Posterior cingulate gyrus (tissue), 11 donors: ENCODE measurements at regions not wholly inside any gene's neighbourhood (a gene's known extent, or its start where the extent isn't known, plus 50 kb on each side); places are given as distances from the start of the nearest gene placed in this dataset.

Experiments
- DNase-seq, 10 donors: peaks; one replicate each; pipeline versions ENCODE4 v3.0.0 to v3.0.0-alpha.2; 2020 to 2021; ENCODE audit warnings: mixed read lengths in 3 of 10
- intact Hi-C: fragments of 100-400 bp; cut with DNase I; formaldehyde crosslinking; loops from one replicate; pipeline ENCODE4 v1.15.1; 2023

DNA sequence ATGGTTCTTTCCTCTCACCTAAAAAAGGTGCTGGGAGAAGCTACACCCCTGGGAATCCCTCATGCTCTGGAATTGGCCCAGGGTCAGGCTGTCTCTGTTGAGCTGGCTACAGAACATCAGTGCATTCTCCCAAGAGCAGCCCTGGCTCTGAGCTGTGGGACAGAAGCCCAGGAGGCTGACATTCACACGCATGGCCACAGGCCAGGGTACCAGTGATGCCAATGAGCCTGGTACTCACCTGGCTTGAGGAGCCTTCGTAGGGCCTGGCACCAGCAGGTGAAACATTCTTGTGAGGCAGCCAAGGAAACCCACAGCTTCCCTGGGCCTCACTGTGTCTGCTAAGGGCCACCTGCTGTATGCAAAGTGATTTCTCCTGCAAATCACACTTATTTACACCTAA is 121.7 kb upstream of the CCL2 start:
- peak in 2 of 10 donors; percentile 16 to 85 for DNase-seq
- intact Hi-C loops, result no loop called here

GRCh38 chr17:34135841-34136240 is 119.2 kb upstream of the CCL2 start:
- DNase-seq, result no peak
- intact Hi-C loops, result no loop called here

DNA sequence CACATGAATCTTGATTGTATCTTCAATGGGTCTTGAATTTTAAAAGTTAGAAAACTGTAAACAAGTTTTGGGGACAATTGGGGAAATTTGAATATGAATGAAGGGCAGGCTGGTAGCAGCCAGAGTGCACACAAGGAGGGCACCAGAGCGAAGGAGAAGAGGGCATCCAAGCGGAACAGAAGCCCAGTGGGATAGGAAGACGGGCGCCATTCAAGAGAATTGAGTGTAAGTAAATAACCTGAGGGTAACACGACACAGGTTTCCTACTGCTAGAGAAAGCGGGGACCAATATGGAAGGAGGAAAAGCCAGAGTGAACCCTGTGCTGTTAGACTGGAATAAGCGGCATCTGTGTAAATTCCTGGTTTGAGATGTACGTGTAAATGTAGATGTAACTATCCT is 115.1 kb upstream of the CCL2 start:
- intact Hi-C loops, result loop anchor here (5.0 kb wide), 1 partner anchor 213 kb away; no protein-coding TSS in a partner anchor
- DNase-seq, result no peak

- intact Hi-C loops, result loop anchor here (5.0 kb wide), 1 partner anchor 214 kb away; no protein-coding TSS in a partner anchor
- no peak for DNase-seq
Measured at GRCh38 chr17:34141590-34141989, 113.5 kb upstream of the CCL2 start.

- DNase-seq, result no peak
- intact Hi-C loops, result loop anchor here (5.0 kb wide), 1 partner anchor 216 kb away; no protein-coding TSS in a partner anchor
Measured at GRCh38 chr17:34143430-34143829, 111.7 kb upstream of the CCL2 start.

GRCh38 chr17:34146440-34147043 is 108.5 kb upstream of the CCL2 start:
- intact Hi-C loops, result loop anchor here (5.0 kb wide), 1 partner anchor 369 kb away; no protein-coding TSS in a partner anchor
- DNase-seq, result peak in 8 of 10 donors; percentile 41 to 89 (median 50)

DNA sequence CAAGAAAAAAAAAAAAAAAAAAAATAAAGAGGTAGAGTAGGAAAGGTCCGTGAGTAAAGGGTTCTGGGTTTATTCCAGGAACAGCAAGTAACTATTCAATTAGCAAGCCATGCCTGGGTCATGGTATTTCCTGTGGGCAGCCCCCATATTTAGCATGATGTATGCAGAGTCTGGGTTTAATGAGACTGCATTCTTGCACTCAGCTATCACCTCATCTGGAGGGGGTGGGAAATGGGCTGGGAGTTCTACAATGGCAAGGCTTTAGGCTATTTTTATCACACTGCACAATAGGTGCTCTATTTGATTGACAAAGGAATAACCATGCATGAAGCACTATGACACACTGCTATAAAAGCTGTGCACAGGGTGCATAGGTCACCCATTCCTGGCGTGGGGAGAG is 104.0 kb upstream of the CCL2 start:
- intact Hi-C loops, result no loop called here
- no peak for DNase-seq

DNA sequence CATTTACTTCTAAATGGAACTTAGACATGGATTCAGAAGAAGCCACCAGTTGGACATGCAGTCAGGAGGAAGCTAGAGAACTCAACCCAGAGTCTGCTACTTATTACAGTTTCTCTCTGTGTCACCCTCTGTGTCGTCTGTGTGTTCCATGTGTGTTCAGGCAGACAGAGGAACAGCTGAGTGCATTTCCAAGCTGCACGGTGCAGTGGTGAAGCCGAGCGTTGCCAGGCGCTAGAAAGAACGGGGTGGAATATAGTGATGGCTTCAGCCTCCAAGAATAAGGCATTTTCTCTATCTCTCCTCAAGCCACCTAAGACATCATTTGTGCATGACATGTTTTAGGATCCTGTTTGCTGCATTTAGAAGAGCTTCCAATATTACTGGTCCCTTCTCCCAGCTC is 101.1 kb upstream of the CCL2 start:
- DNase-seq, result peak in 5 of 10 donors; percentile 39 to 91 (median 53)
- intact Hi-C loops, result no loop called here

DNA sequence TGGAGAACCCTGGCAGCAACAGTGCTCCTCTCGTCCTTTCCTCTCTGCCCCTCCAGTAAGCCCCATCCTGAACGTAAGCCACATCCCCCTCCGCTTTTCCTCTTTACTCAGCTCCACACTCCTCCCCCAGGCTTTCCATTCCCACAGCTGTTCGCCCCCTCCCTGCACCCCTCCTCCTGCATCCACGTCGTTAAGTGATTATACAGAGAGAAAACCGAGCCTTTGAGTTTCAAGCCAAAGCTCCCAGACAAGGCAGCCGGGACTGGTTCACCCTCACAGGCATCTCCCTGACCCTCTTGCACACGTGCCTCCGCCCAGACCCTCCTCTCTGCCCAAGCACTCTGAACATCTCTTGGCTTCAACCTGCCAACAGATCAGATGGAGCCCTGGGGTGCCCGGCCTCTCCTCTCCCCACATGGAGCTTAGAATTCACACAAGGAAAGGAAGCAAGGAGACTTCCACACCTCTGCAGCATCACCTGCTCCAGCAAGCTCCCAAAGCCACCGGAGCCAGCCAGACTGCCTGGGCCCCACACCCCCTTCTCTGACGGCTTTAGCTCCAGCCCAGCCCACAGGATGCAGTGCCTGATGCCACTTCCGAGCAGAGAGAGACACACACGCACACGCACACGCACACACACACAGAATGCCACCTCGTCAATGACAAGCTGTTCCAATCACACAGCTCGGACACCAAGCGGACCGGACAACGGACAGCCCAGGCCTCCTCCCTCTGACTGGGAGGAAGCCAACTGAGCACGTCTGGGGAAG is 99.9 kb upstream of the CCL2 start:
- intact Hi-C loops, result no loop called here

GRCh38 chr17:34155947-34156346 is 99.1 kb upstream of the CCL2 start:
- intact Hi-C loops, result no loop called here

More for the DNA sequence above, 99.9 kb upstream of the CCL2 start:
- peak in 7 of 10 donors; percentile 56 to 93 (median 77) for DNase-seq

DNA sequence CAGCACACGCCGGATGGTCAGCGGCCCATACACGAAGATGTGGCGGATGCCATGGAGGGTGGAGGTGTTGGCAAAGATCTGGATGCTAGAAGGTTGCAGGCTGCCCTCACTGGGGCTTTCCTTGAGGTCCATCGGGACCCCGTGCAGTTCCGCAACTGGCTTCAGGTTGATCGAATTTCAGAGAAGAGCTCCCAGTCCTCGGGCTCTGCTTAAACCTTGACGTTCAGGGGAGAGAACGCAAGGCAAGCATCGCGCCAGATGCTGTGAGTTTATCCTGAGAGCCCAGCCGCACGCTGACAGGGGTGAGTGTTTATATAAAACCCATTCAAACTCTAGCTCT is 98.7 kb upstream of the CCL2 start:
- DNase-seq, result peak in 4 of 10 donors; percentile 14 to 74 (median 48)

More at GRCh38 chr17:34155947-34156346, 99.1 kb upstream of the CCL2 start:
- peak in 1 of 10 donors; percentile 67 for DNase-seq

GRCh38 chr17:34156741-34157589 is 98.1 kb upstream of the CCL2 start:
- intact Hi-C loops, result no loop called here
- peak in 7 of 10 donors; percentile 39 to 89 (median 50) for DNase-seq

More for the DNA sequence above, 98.7 kb upstream of the CCL2 start:
- intact Hi-C loops, result no loop called here

GRCh38 chr17:34161690-34162089 is 93.4 kb upstream of the CCL2 start:
- intact Hi-C loops, result loop anchor here (5.0 kb wide), 1 partner anchor 234 kb away; no protein-coding TSS in a partner anchor
- no peak for DNase-seq

DNA sequence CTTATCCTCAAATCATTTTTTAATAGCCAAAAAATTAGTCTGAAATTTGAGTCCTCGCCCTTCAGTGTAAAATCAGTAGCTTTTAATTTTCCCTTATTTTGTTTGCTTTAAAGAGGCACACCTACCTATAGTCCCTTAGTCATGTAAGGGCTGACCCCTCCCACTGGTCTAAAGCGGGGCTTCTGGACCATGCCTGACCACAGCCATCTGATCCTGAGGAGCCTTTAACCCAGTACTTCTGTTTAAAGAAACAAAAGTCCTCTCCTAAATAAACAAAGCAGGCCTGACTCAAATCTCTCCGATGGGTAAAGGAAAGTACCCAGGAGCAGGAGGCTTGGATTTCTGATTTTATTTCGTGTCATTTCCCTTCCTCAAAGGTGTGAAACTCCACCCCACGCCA is 92.0 kb upstream of the CCL2 start:
- no peak for DNase-seq
- intact Hi-C loops, result loop anchor here (1.0 to 5.0 kb wide), 2 partner anchors 236 to 384 kb away; no protein-coding TSS in a partner anchor

- peak in 4 of 10 donors; percentile 11 to 81 (median 34) for DNase-seq
- intact Hi-C loops, result loop anchor here (1.0 to 5.0 kb wide), 2 partner anchors 236 to 384 kb away; no protein-coding TSS in a partner anchor
Measured at GRCh38 chr17:34163646-34164045, 91.4 kb upstream of the CCL2 start.

DNA sequence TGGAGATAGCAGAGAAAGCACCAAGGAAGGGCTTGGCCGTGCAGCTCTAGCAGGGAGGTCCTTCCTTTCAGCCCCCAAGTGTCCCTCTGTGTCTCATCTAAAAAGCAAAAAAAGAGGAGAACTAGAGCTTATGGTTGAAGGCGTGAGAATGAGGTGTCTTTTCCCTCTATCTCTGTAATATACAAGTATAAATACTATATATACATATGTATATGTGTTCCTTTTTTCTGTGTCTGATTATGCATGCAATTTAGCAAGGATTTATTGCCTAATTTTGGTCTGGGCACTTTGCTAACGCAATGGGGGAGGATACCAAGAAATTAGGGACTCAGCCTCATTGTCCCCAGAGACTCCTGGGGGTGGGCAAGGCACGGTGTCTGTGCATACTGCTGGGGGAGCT is 90.2 kb upstream of the CCL2 start:
- intact Hi-C loops, result loop anchor here (5.0 kb wide), 1 partner anchor 238 kb away; no protein-coding TSS in a partner anchor
- no peak for DNase-seq

- intact Hi-C loops, result no loop called here
- DNase-seq, result no peak
Measured at GRCh38 chr17:34166352-34166751, 88.7 kb upstream of the CCL2 start.

- intact Hi-C loops, result no loop called here
- no peak for DNase-seq
Measured at GRCh38 chr17:34167354-34167753, 87.7 kb upstream of the CCL2 start.

- intact Hi-C loops, result no loop called here
- DNase-seq, result no peak
Measured at GRCh38 chr17:34168989-34169388, 86.1 kb upstream of the CCL2 start.

- intact Hi-C loops, result no loop called here
Measured at GRCh38 chr17:34169496-34169895, 85.6 kb upstream of the CCL2 start.

More at GRCh38 chr17:34169496-34169895, 85.6 kb upstream of the CCL2 start:
- DNase-seq, result no peak
